WTC11 (cell line): ENCODE measurements at regions not wholly inside any gene's neighbourhood (a gene's known extent, or its start where the extent isn't known, plus 50 kb on each side); places are given as distances from the start of the nearest gene placed in this dataset.

ENCODE experiments used
- ESRRA ChIP-seq: sonication (generic); formaldehyde crosslinking; IDR thresholded peaks from 2 replicates; pipeline ENCODE4 v1.8.1; 2022; ENCODE audit warnings: mild to moderate bottlenecking, missing genetic modification reagents, borderline replicate concordance
- ETV6 ChIP-seq: sonication (generic); formaldehyde crosslinking; IDR thresholded peaks from 2 replicates; pipeline ENCODE4 v1.8.1; 2022; ENCODE audit warnings: mild to moderate bottlenecking, missing genetic modification reagents
- JUN ChIP-seq: sonication (generic); formaldehyde crosslinking; IDR thresholded peaks from 2 replicates; pipeline ENCODE4 v1.8.0; 2023; ENCODE audit warnings: mild to moderate bottlenecking, missing genetic modification reagents
- TEAD4 ChIP-seq: sonication (generic); formaldehyde crosslinking; IDR thresholded peaks from 2 replicates; pipeline ENCODE4 v1.8.0; 2022; ENCODE audit warnings: mild to moderate bottlenecking, missing genetic modification reagents
- ZNF138 ChIP-seq: sonication (generic); formaldehyde crosslinking; conservative IDR thresholded peaks from 2 replicates; pipeline ENCODE4 v1.8.1; 2022; ENCODE audit warnings: mild to moderate bottlenecking, moderate library complexity, missing genetic modification reagents
- TF ChIP-seq, protein P1 (sequence below): sonication (generic); formaldehyde crosslinking; IDR thresholded peaks from 2 replicates; pipeline ENCODE4 v1.8.0; 2022; ENCODE audit warnings: mild to moderate bottlenecking, missing genetic modification reagents
- TF ChIP-seq, protein P2 (sequence below): fragments of 200-600 bp; IDR thresholded peaks from 2 replicates; pipeline ENCODE4 v1.8.0; 2022; ENCODE audit warnings: antibody characterized with exemption

DNA sequence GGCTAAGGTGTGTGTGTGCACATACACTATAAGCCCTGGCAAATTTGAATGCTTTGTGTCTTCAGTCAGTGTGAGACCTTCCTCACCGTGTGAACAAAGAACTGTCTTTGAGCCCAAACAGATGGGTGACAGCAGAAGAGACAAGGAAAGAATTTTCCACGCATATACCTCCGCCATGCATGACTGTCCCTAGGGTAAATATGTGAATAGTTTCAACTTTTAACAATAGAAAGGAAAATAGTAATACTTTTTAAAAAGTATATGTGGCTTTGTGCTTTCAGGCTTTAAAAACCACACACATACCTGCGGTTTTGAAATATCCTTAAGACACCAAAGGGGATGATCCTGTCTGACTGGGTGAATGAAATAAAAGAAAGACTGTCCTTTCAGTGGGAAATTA is 438.6 kb upstream of the MPDZ start:
- TF ChIP-seq, protein P1, sequence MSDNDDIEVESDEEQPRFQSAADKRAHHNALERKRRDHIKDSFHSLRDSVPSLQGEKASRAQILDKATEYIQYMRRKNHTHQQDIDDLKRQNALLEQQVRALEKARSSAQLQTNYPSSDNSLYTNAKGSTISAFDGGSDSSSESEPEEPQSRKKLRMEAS, result no peak
- no peak for TF ChIP-seq TEAD4 (CRISPR knock-in tag)
- no peak for TF ChIP-seq ESRRA (CRISPR knock-in tag)
- TF ChIP-seq, protein P2, sequence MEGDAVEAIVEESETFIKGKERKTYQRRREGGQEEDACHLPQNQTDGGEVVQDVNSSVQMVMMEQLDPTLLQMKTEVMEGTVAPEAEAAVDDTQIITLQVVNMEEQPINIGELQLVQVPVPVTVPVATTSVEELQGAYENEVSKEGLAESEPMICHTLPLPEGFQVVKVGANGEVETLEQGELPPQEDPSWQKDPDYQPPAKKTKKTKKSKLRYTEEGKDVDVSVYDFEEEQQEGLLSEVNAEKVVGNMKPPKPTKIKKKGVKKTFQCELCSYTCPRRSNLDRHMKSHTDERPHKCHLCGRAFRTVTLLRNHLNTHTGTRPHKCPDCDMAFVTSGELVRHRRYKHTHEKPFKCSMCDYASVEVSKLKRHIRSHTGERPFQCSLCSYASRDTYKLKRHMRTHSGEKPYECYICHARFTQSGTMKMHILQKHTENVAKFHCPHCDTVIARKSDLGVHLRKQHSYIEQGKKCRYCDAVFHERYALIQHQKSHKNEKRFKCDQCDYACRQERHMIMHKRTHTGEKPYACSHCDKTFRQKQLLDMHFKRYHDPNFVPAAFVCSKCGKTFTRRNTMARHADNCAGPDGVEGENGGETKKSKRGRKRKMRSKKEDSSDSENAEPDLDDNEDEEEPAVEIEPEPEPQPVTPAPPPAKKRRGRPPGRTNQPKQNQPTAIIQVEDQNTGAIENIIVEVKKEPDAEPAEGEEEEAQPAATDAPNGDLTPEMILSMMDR, result no peak
- no peak for TF ChIP-seq ETV6 (CRISPR knock-in tag)
- no peak for TF ChIP-seq ZNF138 (CRISPR knock-in tag)
- TF ChIP-seq JUN (CRISPR knock-in tag), result no peak
